ENCODE measurements at regions not wholly inside any gene's neighbourhood (a gene's known extent, or its start where the extent isn't known, plus 50 kb on each side); places are given as distances from the start of the nearest gene placed in this dataset.

DNA sequence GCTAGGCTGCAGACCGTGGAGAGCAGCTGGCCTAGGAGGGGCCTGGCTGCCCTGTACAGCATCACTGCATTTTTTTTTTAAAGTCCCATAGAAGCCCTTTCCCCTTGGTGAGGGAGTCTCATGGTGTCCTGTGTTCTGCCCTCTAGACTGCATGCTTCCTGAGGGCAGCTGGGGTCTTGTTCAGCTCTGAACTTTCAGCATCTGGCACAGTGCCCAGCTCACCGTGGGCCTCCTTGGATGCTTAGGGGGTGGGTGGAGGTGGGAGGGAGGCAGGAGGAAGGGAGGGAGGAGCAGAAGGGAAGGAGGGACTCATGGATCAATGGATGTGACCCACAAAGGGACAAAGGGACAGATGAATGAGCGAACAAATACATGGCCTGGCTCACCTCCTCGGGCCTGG is 63.4 kb upstream of the TMEM97 start:
- no peaks in the 10 kb centered on the region for H3K79me1 ChIP-seq (ENCODE audit: low read depth in 1 of 2, low read length in 2 of 2)
- H3K14ac ChIP-seq (replicated peaks; ENCODE audit: low read depth, low read length) = no peak overlapping the region
- H4K5ac ChIP-seq (ENCODE audit: low read depth, low read length) = no peak overlapping the region
- H3K9me3 ChIP-seq (ENCODE audit: control insufficient read depth, insufficient read depth, low read length) = no peaks in the 10 kb centered on the region
- no peak overlapping the region for H3K4ac ChIP-seq (ENCODE audit: low read depth, low read length)
- no peak overlapping the region for H2BK20ac ChIP-seq (ENCODE audit: low read depth, low read length)
- H3K18ac ChIP-seq (ENCODE audit: low read depth, low read length) = no peak overlapping the region
- no peak overlapping the region for H2AFZ ChIP-seq (replicated peaks; ENCODE audit: low read length, poor library complexity)
- peaks cover 23% of the 10 kb centered on the region for H3K27me3 ChIP-seq (ENCODE audit: control insufficient read depth, insufficient read depth, low read length)
- no peaks in the 10 kb centered on the region for H4K20me1 ChIP-seq (ENCODE audit: insufficient read depth, low read length)
- H3K23ac ChIP-seq (ENCODE audit: low read depth, low read length) = no peak overlapping the region
- H3K36me3 ChIP-seq (ENCODE audit: control insufficient read depth, insufficient read depth, low read length) = no peaks in the 10 kb centered on the region
- H2AK5ac ChIP-seq (ENCODE audit: low read depth, low read length) = no peak overlapping the region
- in situ Hi-C loops (cut with MboI; ENCODE audit: low sequenced_read_pairs) (no loop called here), dilution Hi-C loops (cut with HindIII; ENCODE audit: low sequenced_read_pairs, unreplicated experiment) (no loop called here), intact Hi-C loops (cut with micrococcal nuclease) (no loop called here)
- H3K27ac ChIP-seq (ENCODE audit: insufficient read depth, low read length) = no peak overlapping the region
- no peaks in the 10 kb centered on the region for H3K4me1 ChIP-seq (ENCODE audit: control insufficient read depth, insufficient read depth, low read length)
- H3K9ac ChIP-seq (ENCODE audit: low read depth, low read length) = no peak overlapping the region
- no peak overlapping the region for H3K4me2 ChIP-seq (ENCODE audit: low read depth, low read length)
- ATAC-seq (ENCODE audit: low read depth) = no peak
- POLR2A ChIA-PET (ENCODE audit: unreplicated experiment) = no interaction called here
- H2AK9ac ChIP-seq (replicated peaks; ENCODE audit: low read depth, low read length, poor library complexity) = no peak overlapping the region
- no peak overlapping the region for H2BK5ac ChIP-seq (ENCODE audit: low read depth, low read length, poor library complexity, severe bottlenecking)
- no peak overlapping the region for H2BK15ac ChIP-seq (ENCODE audit: low read depth, low read length)
- no CpG with 5 or more reads among the region's 4 CpGs for WGBS, 2 experiments (ENCODE audit: extremely low coverage in 2 of 2, insufficient read length in 1 of 2)
- H2BK120ac ChIP-seq (ENCODE audit: low read depth, low read length) = no peak overlapping the region
- H3K9me1 ChIP-seq (ENCODE audit: insufficient read depth, low read length) = no peaks in the 10 kb centered on the region
- H4K91ac ChIP-seq (ENCODE audit: insufficient read depth, low read depth, low read length) = no peak overlapping the region
- no peak for TF ChIP-seq CEBPB (IDR thresholded peaks at IDR 0.05; ENCODE audit: low read depth, low read length)
- H3K56ac ChIP-seq (ENCODE audit: extremely low read depth, insufficient read depth, low read length) = no peak overlapping the region
- no peak overlapping the region for H4K8ac ChIP-seq (ENCODE audit: low read depth in 2 of 2, low read length in 2 of 2)
- CTCF ChIA-PET = interaction anchor here (1.1 kb wide), 1 partner anchor 8 kb away, joined by 4 read pairs; no protein-coding TSS in a partner anchor
- no peak overlapping the region for H3K4me3 ChIP-seq (ENCODE audit: insufficient read depth, low read depth, low read length)
- no peak for DNase-seq
- no TSS peak for BruUV-seq (replicated peaks)
